MM.1S (cell line): ENCODE measurements at regions not wholly inside any gene's neighbourhood (a gene's known extent, or its start where the extent isn't known, plus 50 kb on each side); places are given as distances from the start of the nearest gene placed in this dataset.
"Not testable (repeated sequence)": the region's sequence is repeated elsewhere in the genome, so short reads cannot be mapped to it uniquely, and the experiment has no call there.

Source experiments
- DNase-seq: peaks from one replicate; pipeline ENCODE4 v3.0.0-alpha.2; 2015
- H2AFZ ChIP-seq: fragments of 300-600 bp; sonication (generic); 2 replicates; pipeline ENCODE4 v1.6.0; 2016; ENCODE audit warnings: antibody characterized with exemption, low read length
- H3F3A ChIP-seq: fragments of 300-600 bp; sonication (generic); 2 replicates; pipeline ENCODE4 v1.6.1; 2016; ENCODE audit warnings: mild to moderate bottlenecking, antibody characterized with exemption, low read length, moderate library complexity, mixed read lengths; ENCODE audit not compliant: insufficient read depth
- H3K27ac ChIP-seq: fragments of 300-600 bp; sonication (generic); 2 replicates; pipeline ENCODE4 v1.5.1; 2016; ENCODE audit warnings: mild to moderate bottlenecking, low read length
- H3K27me3 ChIP-seq: fragments of 300-600 bp; sonication (generic); replicated peaks from 2 replicates; pipeline ENCODE4 v1.6.0; 2016; ENCODE audit warnings: low read length; ENCODE audit not compliant: insufficient read depth
- H3K36me3 ChIP-seq: fragments of 300-600 bp; sonication (generic); replicated peaks from 2 replicates; pipeline ENCODE4 v1.6.1; 2016; ENCODE audit warnings: mild to moderate bottlenecking, low read length, mixed read lengths; ENCODE audit not compliant: insufficient read depth
- H3K4me1 ChIP-seq: fragments of 300-600 bp; sonication (generic); 2 replicates; pipeline ENCODE4 v1.6.1; 2016; ENCODE audit warnings: low read length, mixed read lengths
- H3K4me2 ChIP-seq: fragments of 300-600 bp; sonication (generic); 2 replicates; pipeline ENCODE4 v1.6.0; 2016; ENCODE audit warnings: low read depth, low read length
- H3K4me3 ChIP-seq: fragments of 300-600 bp; sonication (generic); 2 replicates; pipeline ENCODE4 v1.5.1; 2016; ENCODE audit warnings: low read length, mixed read lengths
- H3K79me2 ChIP-seq: fragments of 300-600 bp; sonication (generic); 2 replicates; pipeline ENCODE4 v1.6.1; 2016; ENCODE audit warnings: mixed run types, low read length, mixed read lengths
- H3K9ac ChIP-seq: fragments of 300-600 bp; sonication (generic); 2 replicates; pipeline ENCODE4 v1.6.1; 2016; ENCODE audit warnings: low read length, mixed read lengths
- H3K9me2 ChIP-seq: fragments of 300-600 bp; sonication (generic); replicated peaks from 2 replicates; pipeline ENCODE4 v1.6.1; 2016; ENCODE audit warnings: mild to moderate bottlenecking, low read length, mixed read lengths; ENCODE audit not compliant: insufficient read depth
- H3K9me3 ChIP-seq: fragments of 300-600 bp; sonication (generic); replicated peaks from 2 replicates; pipeline ENCODE4 v1.6.1; 2016; ENCODE audit warnings: mild to moderate bottlenecking, low read length, mixed read lengths; ENCODE audit not compliant: insufficient read depth
- H4K20me1 ChIP-seq: fragments of 300-600 bp; sonication (generic); 2 replicates; pipeline ENCODE4 v1.6.1; 2016; ENCODE audit warnings: mild to moderate bottlenecking, low read length, moderate library complexity, mixed read lengths; ENCODE audit not compliant: insufficient read depth
- CTCF ChIP-seq: fragments of 300-600 bp; sonication (generic); IDR thresholded peaks from 2 replicates; pipeline ENCODE4 v1.5.1; 2016; ENCODE audit warnings: antibody characterized with exemption, low read length, mixed read lengths
- EZH2 ChIP-seq: fragments of 300-600 bp; sonication (generic); optimal IDR thresholded peaks from 2 replicates; pipeline ENCODE3; 2017; ENCODE audit warnings: low read depth, mild to moderate bottlenecking, antibody characterized with exemption, low read length, mixed read lengths
- EZH2phosphoT487 ChIP-seq: fragments of 300-600 bp; sonication (generic); IDR thresholded peaks from 2 replicates; pipeline ENCODE4 v1.6.1; 2018; ENCODE audit warnings: antibody characterized with exemption, low read length

GRCh38 chr6:3966426-3966825, 112.5 kb downstream of the FAM217A start:
- DNase-seq, result no peak
- Histone ChIP-seq H3K9me3 (no peaks in the 10 kb centered on the region), H3K27me3 (no peaks in the 10 kb centered on the region), H3K79me2 (no peaks in the 10 kb centered on the region), H3F3A (no peaks in the 10 kb centered on the region), H3K9me2 (no peaks in the 10 kb centered on the region), H3K9ac (no peak overlapping the region), H3K4me2 (no peak overlapping the region), H3K27ac (no peak overlapping the region), H3K4me3 (no peak overlapping the region), H4K20me1 (no peaks in the 10 kb centered on the region), H3K36me3 (no peaks in the 10 kb centered on the region), H2AFZ (no peak overlapping the region), H3K4me1 (no peaks in the 10 kb centered on the region)
- TF ChIP-seq EZH2phosphoT487, result no peak
- TF ChIP-seq CTCF, result no peak
- no peak for TF ChIP-seq EZH2

GRCh38 chr6:3970097-3970496, 108.8 kb downstream of the FAM217A start:
- Histone ChIP-seq H3K9me2 (no peaks in the 10 kb centered on the region), H3K4me3 (no peak overlapping the region), H3K9ac (no peak overlapping the region), H4K20me1 (no peaks in the 10 kb centered on the region), H3F3A (no peaks in the 10 kb centered on the region), H3K27me3 (no peaks in the 10 kb centered on the region), H3K79me2 (no peaks in the 10 kb centered on the region), H2AFZ (no peak overlapping the region), H3K4me2 (no peak overlapping the region), H3K27ac (no peak overlapping the region), H3K36me3 (no peaks in the 10 kb centered on the region), H3K4me1 (no peaks in the 10 kb centered on the region), H3K9me3 (no peaks in the 10 kb centered on the region)
- DNase-seq, result no peak
- TF ChIP-seq CTCF (no peak), EZH2 (no peak), EZH2phosphoT487 (no peak)

GRCh38 chr6:3973152-3973551, 105.8 kb downstream of the FAM217A start:
- H3F3A ChIP-seq, H3K9me3 ChIP-seq, H3K27me3 ChIP-seq, H3K4me2 ChIP-seq, H3K36me3 ChIP-seq, H3K4me3 ChIP-seq, H3K79me2 ChIP-seq, H3K9me2 ChIP-seq, DNase-seq, H3K4me1 ChIP-seq, H2AFZ ChIP-seq, H3K27ac ChIP-seq, H3K9ac ChIP-seq, H4K20me1 ChIP-seq: not testable (repeated sequence)

- Histone ChIP-seq H3K4me1 (peaks cover 14% of the 10 kb centered on the region), H2AFZ (peak overlapping the region; percentile 46), H3K79me2 (no peaks in the 10 kb centered on the region), H4K20me1 (no peaks in the 10 kb centered on the region), H3F3A (peaks cover 9% of the 10 kb centered on the region; the same call in 1 of the 2 replicates), H3K4me2 (peak overlapping the region; percentile 87), H3K9me3 (no peaks in the 10 kb centered on the region), H3K27ac (peak overlapping the region; percentile 16; the same call in 1 of the 2 replicates), H3K9ac (no peak overlapping the region), H3K36me3 (no peaks in the 10 kb centered on the region), H3K27me3 (no peaks in the 10 kb centered on the region), H3K9me2 (no peaks in the 10 kb centered on the region), H3K4me3 (peak overlapping the region; percentile 38)
- TF ChIP-seq EZH2phosphoT487, result no peak
- peak; percentile 65 for TF ChIP-seq CTCF
- peak; percentile 86 for DNase-seq
Measured at GRCh38 chr6:3977875-3978711, 100.8 kb downstream of the FAM217A start.

- not testable (repeated sequence) for H3K9me3 ChIP-seq, DNase-seq, H3K9me2 ChIP-seq, H3K79me2 ChIP-seq, H3K4me3 ChIP-seq, H3K27me3 ChIP-seq, H3K9ac ChIP-seq, H3K36me3 ChIP-seq, H4K20me1 ChIP-seq, H3K27ac ChIP-seq, H3F3A ChIP-seq, H2AFZ ChIP-seq
- Histone ChIP-seq H3K4me1 (peaks cover 14% of the 10 kb centered on the region), H3K4me2 (peak overlapping the region; percentile 87; the same call in 1 of the 2 replicates)
Measured at GRCh38 chr6:3978966-3979365, 100.0 kb downstream of the FAM217A start.
